HG02970 (cell line): ENCODE measurements at regions not wholly inside any gene's neighbourhood (a gene's known extent, or its start where the extent isn't known, plus 50 kb on each side); places are given as distances from the start of the nearest gene placed in this dataset.
"Not testable (repeated sequence)": the region's sequence is repeated elsewhere in the genome, so short reads cannot be mapped to it uniquely, and the experiment has no call there.

Experiments
- ATAC-seq: cut with Tn5 transposase; IDR thresholded peaks from one replicate; pipeline ENCODE4 v1.9.1; 2021; ENCODE audit warnings: mild to moderate bottlenecking, moderate library complexity, moderate number of reproducible peaks; ENCODE audit not compliant: unreplicated experiment, low FRiP score

- no peak for ATAC-seq
These were observed 81.0 kb upstream of the TLE4 start for GRCh38 chr9:79490657-79491248.

- ATAC-seq: no peak
These were observed 79.4 kb upstream of the TLE4 start for GRCh38 chr9:79492092-79493009.

- ATAC-seq: not testable (repeated sequence)
These were observed 71.4 kb upstream of the TLE4 start for GRCh38 chr9:79500196-79500864.

GRCh38 chr9:79501546-79501945 is 70.2 kb upstream of the TLE4 start:
- no peak for ATAC-seq

- ATAC-seq: no peak
These were observed 64.0 kb upstream of the TLE4 start for GRCh38 chr9:79507801-79508200.

GRCh38 chr9:79512251-79512650 is 59.5 kb upstream of the TLE4 start:
- ATAC-seq: no peak
